Suprapubic skin (tissue), 4 donors: ENCODE measurements at regions not wholly inside any gene's neighbourhood (a gene's known extent, or its start where the extent isn't known, plus 50 kb on each side); places are given as distances from the start of the nearest gene placed in this dataset.

ENCODE experiments used
- CTCF ChIP-seq, 2 donors: fragments of 200-600 bp in 1 of 2; fragments of 450-650 bp in 1 of 2; sonication (generic) in 1 of 2; IDR thresholded peaks; one replicate each; pipeline ENCODE4 v1.5.1; 2016 to 2019; ENCODE audit warnings: antibody characterized with exemption in 2 of 2, mild to moderate bottlenecking in 1 of 2, moderate library complexity in 1 of 2
- POLR2A ChIP-seq, 2 donors: fragments of 450-650 bp; IDR thresholded peaks; one replicate each; pipeline ENCODE4 v1.6.1; 2017; ENCODE audit warnings: antibody characterized with exemption in 2 of 2, mild to moderate bottlenecking in 2 of 2, moderate library complexity in 2 of 2
- POLR2AphosphoS5 ChIP-seq, 3 donors: sonication (generic); formaldehyde crosslinking; IDR thresholded peaks; one replicate each; pipeline ENCODE4 v1.6.1; 2017; ENCODE audit warnings: antibody characterized with exemption in 3 of 3

DNA sequence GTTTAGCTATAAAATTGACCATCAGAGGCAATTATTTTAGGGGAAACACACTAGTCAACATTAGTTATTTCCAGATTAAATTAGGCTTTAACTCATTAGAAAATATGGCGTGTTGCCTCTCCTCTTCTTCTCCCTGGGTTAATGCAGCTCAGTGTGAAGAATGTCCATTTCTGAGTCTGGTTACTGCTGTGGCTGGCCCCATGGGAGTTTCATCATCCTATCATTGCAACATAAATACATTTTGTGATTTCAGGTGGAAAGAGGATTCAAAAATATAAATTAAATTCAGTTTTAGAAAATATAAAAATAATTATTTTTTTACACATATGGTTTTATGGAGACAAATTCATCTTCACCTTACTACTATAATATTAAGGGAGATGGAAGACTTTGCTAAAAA, 288.5 kb upstream of the ARSJ start:
- no peak for TF ChIP-seq POLR2A (IDR thresholded peaks at IDR 0.05)
- TF ChIP-seq CTCF (IDR thresholded peaks at IDR 0.05), result no peak
- no peak for TF ChIP-seq POLR2AphosphoS5 (IDR thresholded peaks at IDR 0.05)
